OCI-M2 (cell line): ENCODE measurements at regions not wholly inside any gene's neighbourhood (a gene's known extent, or its start where the extent isn't known, plus 50 kb on each side); places are given as distances from the start of the nearest gene placed in this dataset.

Source experiments
- DNase-seq: peaks from one replicate; lab custom pipeline; 2025; ENCODE audit not compliant: unreplicated experiment; lab: John Stamatoyannopoulos, UW

- no peak for DNase-seq
Observed at GRCh38 chr6:121967631-121968030, 431.8 kb upstream of the HSF2 start.

DNA sequence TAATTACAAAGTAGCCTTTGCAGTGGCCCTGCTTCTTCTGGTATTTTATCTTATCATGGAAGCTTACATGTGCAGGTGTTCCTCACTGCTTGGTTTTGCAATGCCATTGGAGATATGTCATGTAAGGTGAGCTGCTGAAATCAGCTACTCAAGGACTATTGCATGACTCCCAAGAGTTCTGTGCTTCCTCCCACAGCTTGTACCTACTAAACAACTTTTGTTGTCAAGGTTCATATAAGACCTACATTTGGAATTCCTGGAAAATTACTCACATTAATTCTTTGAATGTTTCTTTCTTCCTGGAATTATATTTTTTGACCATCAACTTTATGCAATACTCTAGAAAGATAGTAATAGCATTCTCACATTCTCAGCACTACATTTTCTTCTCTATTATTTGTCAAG, 427.5 kb upstream of the HSF2 start:
- no peak for DNase-seq

- no peak for DNase-seq
Observed at GRCh38 chr6:121984956-121985355, 414.5 kb upstream of the HSF2 start.

GRCh38 chr6:121993362-121993761, 406.1 kb upstream of the HSF2 start:
- no peak for DNase-seq

DNA sequence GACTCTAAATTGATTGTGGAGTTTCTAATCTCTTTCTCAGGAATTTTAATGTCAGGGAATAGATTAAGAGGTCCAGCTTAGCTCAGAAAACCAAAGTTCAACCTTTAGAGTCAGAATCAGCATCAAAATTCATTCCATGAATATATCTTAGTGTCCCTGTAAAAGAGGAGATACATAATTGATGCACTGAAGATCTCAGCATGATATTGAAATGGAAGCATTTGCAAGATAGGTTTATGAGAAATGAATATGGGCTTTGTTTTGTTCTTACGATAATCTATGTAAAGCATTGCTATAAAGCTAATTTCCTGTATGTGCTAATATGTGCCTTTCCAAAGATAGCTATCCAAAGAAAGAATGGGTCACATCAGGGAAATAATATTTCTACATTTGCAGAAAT, 404.5 kb upstream of the HSF2 start:
- no peak for DNase-seq

DNA sequence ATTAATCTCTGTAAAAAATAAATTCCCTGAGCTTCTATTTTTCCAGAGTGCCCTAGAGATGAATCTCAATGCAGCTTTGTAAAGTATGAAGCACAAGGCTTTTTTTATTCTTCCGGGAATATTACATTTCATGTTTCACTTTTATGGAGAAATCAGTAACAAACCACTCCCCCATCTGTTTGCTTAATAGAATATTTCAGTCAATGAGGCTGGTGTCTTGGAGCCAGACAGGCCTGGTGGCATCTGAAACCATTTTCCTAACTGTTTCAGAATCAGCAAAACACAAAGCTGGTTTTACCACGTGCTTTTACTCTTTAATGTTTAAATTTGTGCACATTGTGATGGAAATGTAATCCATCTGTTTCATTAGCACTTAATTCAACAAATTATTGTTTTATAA, 400.8 kb upstream of the HSF2 start:
- DNase-seq, result no peak

DNA sequence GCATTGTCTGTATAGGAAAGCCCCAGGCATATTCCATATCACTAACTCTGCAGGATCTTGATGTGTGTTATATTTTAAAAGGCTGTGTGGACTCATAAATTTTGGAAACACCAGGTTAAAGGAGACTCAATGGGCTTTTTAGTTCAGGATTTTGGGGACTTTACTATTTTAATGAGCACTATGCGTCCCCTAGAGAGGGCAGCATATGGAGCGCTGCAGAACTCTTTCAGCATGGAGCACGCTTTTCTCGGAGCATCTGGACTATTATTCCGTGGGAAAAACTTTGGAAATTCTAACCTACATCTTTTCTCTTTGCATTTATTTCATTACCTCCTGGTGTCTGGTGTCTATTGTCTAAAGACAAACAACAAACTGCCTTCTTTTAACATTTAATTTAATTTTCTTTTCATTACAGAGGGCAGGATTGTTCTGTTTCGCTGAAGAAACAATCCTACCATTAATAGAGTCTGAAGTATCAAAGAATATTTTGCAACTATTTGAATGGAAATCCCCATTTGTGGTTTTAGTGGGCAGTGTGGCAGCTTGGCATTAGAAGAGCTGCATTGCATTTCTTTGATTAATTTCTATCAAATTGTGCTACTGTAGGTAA, 399.9 kb upstream of the HSF2 start:
- DNase-seq, result no peak

DNA sequence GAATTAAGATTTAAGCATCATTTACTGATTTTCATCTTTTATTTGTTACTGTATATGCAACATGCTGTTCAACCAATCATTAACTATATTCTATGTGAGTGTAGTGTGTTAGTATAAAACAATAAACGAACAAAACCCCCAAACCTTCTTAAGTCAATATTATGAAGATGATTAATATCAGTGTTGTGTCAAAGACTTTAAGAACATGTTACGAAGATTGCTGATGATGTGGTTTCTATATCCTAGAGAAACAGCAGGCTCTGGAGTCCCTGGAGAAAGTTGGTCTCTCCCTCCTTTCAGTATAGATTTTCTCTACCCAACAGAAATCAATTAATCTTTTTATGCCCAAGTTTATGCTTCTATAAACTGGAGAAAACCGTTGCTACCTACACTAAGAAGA, 393.8 kb upstream of the HSF2 start:
- no peak for DNase-seq

- DNase-seq, result no peak
Observed at GRCh38 chr6:122007339-122007738, 392.1 kb upstream of the HSF2 start.

DNA sequence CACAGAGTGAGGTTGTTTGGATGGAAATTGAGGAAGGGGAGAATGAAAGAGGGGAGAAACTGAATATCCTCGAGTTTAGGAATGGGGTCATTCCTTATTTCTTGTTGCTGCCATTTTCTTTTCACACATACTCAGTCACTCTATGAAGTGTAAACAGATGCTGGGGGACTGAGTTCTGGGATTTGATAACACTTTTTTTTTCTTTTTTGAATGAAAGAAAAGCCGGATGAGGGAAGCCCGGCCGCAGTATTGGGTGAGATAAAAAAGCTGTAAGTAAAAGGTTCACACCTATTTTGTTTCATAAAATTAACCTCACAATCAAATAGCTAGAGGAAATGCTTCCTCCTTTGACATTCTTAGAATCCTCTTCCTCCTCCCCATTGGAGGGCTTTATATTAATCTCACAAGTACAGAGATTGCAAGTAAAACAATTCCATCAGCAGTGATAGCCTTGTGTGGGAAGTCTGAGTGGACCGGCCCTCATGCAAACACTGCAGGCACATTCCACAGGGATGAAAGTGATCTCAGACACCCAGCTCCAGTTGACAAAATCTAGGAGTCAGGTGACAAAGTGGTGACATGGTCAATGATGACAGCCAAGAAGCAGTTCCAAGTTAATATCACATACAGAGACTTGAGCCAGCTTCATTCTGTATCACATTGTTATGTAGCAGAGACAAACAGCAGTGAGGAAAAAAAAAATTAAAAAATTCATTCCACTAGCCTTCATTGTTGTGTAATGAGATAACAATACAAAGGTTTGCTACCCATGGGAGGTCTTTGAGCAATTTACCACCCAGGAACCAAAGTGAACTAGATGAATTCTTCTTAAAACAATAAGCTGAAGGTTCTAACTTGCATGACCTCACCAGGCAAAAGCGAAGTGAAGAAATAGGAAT, 391.1 kb upstream of the HSF2 start:
- DNase-seq, result no peak

DNA sequence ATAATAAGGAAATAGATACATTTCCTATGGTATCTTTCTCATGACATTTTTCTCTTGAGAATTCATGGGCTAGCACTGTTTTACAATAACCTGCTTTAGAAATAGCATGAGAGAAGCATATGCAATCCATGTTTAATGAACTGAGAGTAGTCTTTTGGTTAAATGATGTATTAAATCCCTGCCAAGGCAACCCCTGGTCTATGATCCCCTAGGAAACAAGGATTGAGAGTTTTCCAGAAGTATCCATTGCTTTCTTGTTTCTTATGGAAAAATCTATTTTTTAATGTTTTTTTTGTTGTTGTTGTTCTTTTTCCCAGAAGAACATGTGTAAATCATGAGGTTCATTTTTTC, 390.5 kb upstream of the HSF2 start:
- DNase-seq, result no peak

DNA sequence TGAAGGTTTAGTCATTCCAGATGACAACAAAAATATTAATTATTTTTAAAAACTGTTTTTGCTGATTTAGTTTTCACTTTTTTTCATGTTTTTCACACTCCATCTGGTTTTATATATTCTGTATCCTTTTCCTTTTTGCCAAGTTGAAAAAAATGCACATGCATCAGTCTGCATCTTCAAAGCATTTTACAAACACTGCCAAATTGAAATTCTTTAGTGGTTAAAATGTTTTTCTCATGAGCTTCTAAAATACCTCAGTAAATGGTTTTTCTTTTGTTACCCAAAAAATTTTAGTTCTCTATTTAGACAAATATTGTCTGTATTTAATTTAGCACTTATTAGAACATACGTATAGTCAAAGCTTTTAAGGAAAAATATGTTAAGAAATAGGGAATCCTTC, 386.9 kb upstream of the HSF2 start:
- no peak for DNase-seq

DNA sequence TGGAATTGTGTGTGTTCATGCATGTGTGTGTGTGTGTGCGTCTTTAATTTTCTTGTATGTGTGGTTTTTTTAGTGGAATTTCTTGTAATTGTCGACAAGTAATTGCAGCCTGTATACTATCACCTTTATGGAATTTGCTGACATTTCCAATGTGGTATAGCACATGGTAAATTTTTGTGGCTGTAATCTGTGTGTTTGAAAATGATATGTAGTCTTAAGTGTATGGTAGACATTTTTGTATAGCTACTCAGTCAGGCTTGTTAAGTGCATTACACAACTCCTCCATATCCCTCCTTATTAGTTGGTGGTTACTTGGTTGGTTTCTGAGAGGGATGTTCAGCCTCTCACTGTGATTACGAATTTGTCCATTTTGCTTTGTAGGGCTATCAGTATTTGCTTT, 384.5 kb upstream of the HSF2 start:
- DNase-seq, result no peak

DNA sequence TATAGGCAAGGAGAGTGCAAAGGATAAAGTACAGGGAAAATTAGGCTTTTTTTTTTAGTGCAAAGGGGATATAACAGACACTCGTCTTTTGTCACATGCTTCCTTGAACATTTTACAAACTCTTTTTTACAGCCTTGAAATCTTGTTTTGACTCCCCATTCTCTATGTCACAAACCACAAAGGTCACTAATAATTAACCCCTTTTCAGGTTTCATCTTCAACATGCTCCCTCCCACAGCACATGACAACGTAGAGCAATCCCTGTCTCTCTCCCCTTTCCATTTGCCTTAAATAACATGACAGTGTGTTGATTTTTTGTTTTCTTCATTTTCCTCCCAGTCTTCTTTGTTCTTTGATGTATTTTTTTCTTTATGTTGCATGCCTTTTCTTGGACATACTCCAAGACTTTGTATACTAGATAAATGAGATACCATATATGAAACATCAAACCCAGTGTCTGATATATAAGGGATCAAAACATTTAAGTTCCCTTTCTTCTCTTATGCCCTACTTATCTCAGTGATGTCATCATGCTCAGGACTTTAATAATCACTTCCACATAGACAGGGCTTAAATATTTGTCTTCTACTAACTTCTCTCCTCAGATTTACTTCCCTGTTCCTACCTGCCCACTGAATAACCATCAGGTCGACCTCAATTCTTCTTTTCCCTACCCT, 378.7 kb upstream of the HSF2 start:
- DNase-seq, result no peak

DNA sequence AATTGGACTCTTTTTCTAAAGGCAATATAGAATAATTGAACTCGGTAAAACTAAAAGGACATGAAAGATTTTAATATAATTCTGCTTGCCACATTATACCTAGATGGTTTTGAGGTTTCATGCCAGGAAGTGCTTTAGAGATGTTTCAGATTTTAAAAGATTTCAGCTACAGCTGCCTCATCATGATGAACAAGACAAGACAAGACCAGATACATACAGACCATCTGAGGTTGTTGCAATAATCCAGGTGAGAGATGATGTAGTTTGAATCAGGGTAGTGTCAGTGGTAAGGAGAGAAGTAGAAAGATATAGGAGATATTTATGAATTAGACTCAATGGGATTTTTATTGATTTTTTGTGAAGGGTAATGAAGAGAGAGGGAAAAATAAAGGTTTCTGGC, 374.3 kb upstream of the HSF2 start:
- DNase-seq, result no peak

DNA sequence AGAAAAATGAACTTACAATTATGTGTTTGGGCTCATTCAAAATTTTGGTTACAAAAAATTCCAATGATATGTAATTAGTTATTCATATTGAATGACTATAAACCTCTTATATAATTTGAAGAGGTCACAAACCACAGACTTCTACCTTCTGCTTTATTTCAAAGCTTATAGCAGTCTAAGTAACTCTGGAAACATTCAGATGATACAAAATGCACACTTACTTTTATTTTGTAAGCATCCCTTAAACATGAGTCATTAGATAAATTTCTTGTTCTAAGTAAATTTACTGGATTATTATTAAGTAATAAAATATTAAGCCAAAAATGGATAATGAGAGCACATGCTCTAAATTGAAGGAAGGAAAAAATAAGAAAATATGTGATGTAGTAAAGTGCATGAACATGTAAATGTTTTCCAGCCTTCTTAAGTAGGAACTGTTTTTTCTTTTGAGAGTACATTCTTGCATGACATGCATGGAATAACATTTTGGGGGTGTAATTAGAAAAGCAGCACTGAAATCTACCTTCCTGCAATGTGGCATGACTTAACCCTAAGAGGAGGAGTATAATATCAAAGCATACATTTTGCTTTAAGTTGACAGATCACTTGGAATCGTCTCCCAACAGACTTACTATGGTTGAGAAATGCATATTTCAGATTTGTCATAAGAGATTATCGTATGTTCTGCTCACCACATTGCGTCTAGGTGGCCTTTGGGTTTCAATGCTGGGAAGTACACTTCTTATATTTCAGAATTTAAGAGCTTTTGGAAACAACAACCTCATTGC, 372.7 kb upstream of the HSF2 start:
- DNase-seq, result no peak

- no peak for DNase-seq
Observed at GRCh38 chr6:122028933-122029522, 370.4 kb upstream of the HSF2 start.

- DNase-seq, result no peak
Observed at GRCh38 chr6:122033564-122034181, 365.8 kb upstream of the HSF2 start.

GRCh38 chr6:122035173-122035572, 364.3 kb upstream of the HSF2 start:
- DNase-seq, result no peak

DNA sequence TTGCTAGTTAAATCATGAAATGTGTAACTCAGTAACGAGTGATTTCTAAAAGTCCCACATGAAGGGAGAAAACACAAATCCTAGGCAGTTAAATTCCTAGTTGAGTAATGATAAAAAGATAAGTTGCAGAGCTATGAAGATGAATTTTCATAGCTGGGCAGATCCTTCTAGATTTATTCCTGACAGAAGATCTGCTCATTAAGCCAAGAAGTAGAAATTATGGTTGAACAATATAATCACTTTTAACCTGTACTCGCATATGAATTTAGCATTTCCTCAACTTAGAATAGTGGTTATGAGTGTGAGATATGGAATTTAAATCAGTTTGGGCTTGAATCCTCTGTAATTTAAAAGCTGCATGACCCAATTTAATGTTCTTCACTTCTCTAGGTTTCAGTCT, 359.2 kb upstream of the HSF2 start:
- no peak for DNase-seq

GRCh38 chr6:122042380-122042779, 357.1 kb upstream of the HSF2 start:
- DNase-seq, result no peak
